Right renal cortex interstitium (tissue), 3 donors: ENCODE measurements at regions not wholly inside any gene's neighbourhood (a gene's known extent, or its start where the extent isn't known, plus 50 kb on each side); places are given as distances from the start of the nearest gene placed in this dataset.
A peak's percentile ranks its signal among the peaks of the same experiment; 100 is the strongest.
"Not testable (repeated sequence)": the region's sequence is repeated elsewhere in the genome, so short reads cannot be mapped to it uniquely, and the experiment has no call there.

Experiments used
- DNase-seq, 3 donors: peaks; one replicate each; pipeline ENCODE4 v3.0.0-alpha.2; 2013; ENCODE audit warnings: low read depth in 3 of 3, low spot score in 2 of 3

DNA sequence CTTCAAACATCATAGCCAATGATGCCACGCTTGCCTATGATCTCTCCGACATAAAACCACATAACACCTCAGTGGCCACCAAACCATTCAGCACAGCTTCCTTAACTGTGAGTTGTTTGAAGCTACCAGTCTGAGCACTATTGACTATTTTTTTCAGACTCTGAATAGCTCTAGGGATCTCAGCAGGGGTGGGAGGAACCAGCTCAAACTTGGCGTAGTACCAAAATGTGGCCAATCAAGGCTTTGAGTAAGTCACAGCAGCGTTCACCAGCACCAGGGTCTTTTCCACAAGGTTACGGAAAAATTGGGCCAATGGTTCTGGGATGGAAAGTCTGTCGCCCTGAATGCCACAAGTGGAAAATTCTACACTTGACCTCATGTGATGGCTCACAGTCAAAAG is 70.6 kb downstream of the SMPDL3A start:
- DNase-seq: no peak

DNA sequence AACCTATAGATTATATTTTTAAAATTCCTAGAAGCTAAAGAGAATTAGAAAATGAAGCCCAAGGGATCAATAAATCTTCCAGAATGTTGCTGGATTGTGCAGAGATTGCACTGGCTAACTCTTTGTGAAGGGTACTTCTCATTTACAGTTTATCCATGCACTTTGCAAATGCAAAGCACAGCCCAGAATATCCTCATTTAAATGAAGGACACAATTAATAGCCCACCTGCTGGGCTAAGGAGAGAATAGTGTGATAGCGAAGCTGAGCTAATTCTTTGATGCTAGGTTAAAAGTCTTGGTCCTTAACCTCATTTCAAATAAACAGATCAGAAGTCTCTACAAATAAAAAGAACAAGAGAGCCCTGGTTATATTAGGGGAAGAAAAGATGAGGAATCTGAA is 72.5 kb downstream of the SMPDL3A start:
- no peak for DNase-seq

DNA sequence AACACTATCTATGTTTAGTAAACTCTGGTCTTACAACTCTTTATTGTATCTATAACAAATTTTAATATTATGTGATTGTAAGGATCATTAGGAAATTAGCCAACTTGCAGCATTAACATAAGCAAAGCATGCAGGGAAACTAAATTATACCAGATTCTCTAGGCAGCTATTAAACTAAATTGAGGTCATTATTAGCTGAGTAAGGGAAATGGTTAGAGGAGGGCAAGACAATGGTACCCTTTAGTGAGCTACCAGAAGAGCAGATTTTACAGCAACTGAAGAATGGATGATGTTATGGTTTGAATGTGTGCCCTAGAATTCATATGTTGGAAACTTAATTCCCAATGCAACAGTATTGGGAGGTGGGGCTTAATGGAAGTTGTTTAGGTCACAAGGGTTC is 79.1 kb downstream of the SMPDL3A start:
- DNase-seq: no peak

- DNase-seq: peak in 1 of 3 donors; percentile 19
These were observed 80.5 kb downstream of the SMPDL3A start for GRCh38 chr6:122869437-122870024.

DNA sequence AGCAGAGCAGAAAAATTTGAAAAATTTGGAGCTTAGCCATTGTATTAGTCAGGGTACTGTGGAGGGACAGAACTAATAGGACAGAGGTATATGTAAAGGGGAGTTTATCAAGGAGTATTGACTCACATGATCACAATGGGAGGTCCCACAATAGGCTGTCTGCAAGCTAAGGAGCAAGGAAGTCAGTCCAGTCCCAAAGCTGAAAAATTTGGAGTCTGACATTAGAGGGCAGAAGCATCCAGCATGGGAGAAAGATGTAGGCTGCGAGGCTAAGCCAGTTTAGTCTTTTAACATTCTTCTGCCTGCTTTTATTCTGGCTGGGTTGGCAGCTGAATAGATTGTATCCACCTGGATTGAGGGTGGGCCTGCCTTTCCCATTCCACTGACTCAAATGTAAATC is 82.0 kb downstream of the SMPDL3A start:
- DNase-seq: no peak

GRCh38 chr6:122872311-122872710 is 83.3 kb downstream of the SMPDL3A start:
- DNase-seq: no peak

DNA sequence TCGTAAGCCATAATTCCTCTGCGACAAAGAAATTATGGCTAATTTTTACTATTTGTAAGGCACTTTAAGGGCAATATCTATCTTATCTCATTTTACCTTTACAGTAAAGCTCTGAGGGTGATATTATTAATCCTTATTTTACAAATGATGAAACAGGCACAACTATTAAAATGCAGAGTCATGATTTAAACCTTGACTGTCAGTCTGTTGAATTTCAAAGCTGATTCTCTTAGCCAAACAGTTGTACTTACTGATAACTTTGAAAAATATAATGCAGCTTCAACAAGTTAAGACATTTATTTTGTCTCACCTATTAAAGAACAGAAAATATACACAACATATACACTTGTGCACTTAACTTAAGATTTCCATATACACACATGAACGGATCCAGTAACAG is 88.2 kb downstream of the SMPDL3A start:
- no peak for DNase-seq

DNA sequence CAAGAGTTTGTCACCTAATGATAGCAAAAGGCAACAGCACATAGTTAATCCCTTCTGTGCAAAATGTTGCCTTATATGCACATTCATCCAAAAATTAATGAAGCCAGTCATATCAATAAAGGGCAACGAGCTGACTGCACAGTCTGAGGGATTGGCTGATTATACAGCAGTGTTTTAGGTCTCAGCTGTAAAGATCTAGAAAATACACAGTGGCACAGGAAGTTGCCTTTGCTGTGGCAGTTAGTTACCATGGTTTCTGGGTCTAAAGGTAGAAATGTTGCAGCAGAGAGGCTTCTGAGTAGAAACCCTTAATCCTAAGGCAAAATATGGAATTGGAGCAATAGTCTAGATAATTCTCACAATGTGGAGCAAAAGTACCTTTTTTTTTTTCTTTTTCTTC is 89.7 kb downstream of the SMPDL3A start:
- no peak for DNase-seq

DNA sequence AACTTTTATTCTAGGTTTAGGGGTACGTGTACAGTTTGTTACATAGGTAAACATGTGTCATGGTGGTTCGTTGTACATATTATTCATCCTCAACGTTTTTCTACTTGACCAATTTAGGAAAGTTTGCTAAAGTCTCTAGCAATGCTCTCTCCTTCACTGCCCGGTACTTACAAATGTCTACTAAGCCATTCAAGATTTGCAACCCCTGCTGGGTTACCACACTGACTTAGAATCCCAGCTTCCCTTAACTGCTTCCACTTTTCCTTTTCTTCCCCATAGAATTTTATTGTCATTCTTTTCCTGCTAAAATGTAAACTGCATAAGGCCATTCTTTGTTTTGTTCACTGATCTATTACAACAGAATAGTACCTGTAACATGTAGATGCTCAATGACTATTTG is 97.4 kb downstream of the SMPDL3A start:
- no peak for DNase-seq

GRCh38 chr6:122887941-122888340 is 98.9 kb downstream of the SMPDL3A start:
- no peak for DNase-seq

GRCh38 chr6:122888680-122889079 is 99.6 kb downstream of the SMPDL3A start:
- DNase-seq: not testable (repeated sequence)

DNA sequence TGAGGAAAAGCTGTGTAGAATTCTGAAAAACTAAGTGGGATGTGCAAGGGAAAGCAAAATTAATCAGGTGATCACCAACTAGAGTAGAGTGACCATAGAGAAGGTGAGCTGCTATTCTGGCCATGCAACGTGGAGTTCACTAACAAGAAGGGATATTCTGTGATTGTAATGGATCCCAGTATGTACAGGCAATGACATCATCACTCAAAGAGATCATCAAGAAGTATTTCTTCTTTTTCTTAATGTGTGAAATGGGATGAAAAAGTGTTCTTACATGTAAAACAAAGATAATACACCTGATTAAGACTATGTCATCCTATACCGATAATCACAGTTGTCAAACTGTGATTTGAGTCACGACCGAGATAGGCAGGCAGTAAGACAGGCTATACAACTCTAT is 101.2 kb downstream of the SMPDL3A start:
- no peak for DNase-seq

GRCh38 chr6:122894791-122895190 is 101.2 kb upstream of the CLVS2 start:
- no peak for DNase-seq

- DNase-seq: no peak
These were observed 93.7 kb upstream of the CLVS2 start for GRCh38 chr6:122902326-122902725.

DNA sequence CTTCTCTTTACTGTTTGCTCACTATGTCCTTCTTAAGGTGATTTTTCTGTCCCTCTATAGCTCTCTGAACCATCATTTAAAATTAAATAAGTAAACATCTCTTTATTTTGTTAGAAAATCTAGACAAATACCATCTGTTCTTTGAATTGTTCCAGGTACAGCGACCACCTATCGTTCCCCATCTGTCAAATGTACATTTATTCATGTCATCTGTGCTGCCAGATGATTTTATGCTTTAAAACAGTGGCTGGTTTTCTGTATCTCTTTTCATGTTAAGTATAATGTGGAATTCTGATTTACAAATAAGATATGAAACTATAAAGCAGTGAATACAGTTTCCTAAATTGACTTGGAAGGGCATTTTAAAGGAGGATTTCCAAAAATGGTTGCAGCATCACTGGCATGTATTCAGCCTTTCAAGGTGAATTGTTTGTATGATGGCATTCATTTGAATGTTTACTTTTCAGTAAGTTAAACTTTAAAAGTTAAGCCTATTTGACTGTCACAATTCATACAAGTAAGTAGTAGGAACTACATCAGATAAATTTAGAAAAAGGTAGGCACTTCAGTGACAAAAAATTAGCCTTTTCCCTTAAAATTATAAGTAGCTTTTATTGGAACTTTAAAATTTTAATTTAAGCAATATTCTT is 92.6 kb upstream of the CLVS2 start:
- no peak for DNase-seq

DNA sequence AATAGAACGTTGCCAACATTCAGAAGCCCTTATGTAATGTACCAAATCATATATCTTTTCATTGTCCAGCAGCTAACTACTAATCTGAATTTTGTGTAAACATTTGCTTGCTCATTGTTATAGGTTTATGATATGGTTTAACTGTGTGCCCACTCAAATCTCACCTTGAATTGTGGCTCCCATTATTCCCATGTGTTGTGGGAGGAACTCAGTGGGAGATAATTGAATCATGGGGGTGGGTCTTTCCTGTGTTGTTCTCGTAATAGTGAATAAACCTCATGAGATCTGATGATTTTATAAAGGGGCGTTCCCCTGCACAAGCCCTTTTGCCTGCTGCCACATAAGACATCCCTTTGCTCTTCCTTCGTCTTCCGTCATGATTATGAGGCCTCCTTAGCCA is 91.9 kb upstream of the CLVS2 start:
- no peak for DNase-seq

GRCh38 chr6:122913558-122913957 is 82.5 kb upstream of the CLVS2 start:
- no peak for DNase-seq

DNA sequence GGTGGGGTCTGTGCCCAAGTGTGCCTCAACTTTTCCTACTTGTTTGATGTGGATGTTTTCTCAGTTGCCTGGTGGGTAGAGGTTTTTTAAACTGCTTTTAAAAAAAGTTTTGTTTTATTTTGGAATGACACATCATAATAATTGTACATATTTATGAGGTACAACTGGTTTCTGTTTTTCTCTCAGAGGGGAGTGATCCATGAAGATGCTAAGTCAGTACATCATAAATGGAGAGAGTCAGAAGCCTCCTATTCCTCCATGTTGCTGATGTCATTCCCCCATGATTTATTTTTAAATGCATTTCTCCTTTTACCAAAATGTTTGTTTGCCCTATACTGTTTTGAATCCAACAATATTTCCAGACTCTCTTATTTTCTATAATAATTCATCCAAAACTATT is 77.3 kb upstream of the CLVS2 start:
- DNase-seq: no peak

GRCh38 chr6:122930252-122931180 is 65.5 kb upstream of the CLVS2 start:
- no peak for DNase-seq

- DNase-seq: no peak
These were observed 64.1 kb upstream of the CLVS2 start for GRCh38 chr6:122931916-122932315.

GRCh38 chr6:122944936-122945335 is 51.1 kb upstream of the CLVS2 start:
- DNase-seq: not testable (repeated sequence)
